GM12864 (cell line): ENCODE measurements at regions not wholly inside any gene's neighbourhood (a gene's known extent, or its start where the extent isn't known, plus 50 kb on each side); places are given as distances from the start of the nearest gene placed in this dataset.

Experiments used
- DNase-seq: peaks from one replicate; pipeline ENCODE4 v3.0.0-alpha.2; 2011; ENCODE audit warnings: low read depth
- H3K4me3 ChIP-seq: 2 replicates; pipeline ENCODE4 v1.5.1; 2011; ENCODE audit warnings: mild to moderate bottlenecking, low read depth, low read length, control low read depth
- TF ChIP-seq, protein P1 (sequence below): IDR thresholded peaks from 2 replicates; pipeline ENCODE4 v1.5.1; 2011; ENCODE audit warnings: low read depth, mild to moderate bottlenecking, moderate library complexity, low read length, control low read depth, inconsistent platforms; ENCODE audit errors: missing control alignments

GRCh38 chr13:74372511-74372910 lies 238.3 kb upstream of the KLF12 start:
- DNase-seq: no peak
- H3K4me3 ChIP-seq: no peak overlapping the region
- TF ChIP-seq, protein P1, sequence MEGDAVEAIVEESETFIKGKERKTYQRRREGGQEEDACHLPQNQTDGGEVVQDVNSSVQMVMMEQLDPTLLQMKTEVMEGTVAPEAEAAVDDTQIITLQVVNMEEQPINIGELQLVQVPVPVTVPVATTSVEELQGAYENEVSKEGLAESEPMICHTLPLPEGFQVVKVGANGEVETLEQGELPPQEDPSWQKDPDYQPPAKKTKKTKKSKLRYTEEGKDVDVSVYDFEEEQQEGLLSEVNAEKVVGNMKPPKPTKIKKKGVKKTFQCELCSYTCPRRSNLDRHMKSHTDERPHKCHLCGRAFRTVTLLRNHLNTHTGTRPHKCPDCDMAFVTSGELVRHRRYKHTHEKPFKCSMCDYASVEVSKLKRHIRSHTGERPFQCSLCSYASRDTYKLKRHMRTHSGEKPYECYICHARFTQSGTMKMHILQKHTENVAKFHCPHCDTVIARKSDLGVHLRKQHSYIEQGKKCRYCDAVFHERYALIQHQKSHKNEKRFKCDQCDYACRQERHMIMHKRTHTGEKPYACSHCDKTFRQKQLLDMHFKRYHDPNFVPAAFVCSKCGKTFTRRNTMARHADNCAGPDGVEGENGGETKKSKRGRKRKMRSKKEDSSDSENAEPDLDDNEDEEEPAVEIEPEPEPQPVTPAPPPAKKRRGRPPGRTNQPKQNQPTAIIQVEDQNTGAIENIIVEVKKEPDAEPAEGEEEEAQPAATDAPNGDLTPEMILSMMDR: no peak

DNA sequence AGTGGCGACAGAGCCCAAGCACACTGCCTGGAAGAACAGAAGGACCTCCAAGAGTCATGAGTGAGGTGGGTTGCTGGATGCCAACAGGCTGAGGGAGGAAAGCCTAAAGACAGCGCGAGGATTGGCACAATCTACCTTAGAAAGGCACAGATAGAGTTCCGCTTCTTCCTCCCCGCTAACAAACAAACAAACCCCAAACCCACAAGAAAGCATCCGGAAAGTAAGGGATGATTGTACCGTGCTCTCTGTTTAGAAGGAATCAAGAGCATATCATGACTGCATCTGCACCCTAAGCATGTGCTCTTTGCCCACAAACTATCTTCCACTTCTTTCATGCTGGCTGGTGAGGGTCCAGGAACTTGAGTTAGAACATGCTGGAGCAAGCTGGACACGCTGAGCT lies 233.0 kb upstream of the KLF12 start:
- no peak for DNase-seq
- H3K4me3 ChIP-seq: no peak overlapping the region
- TF ChIP-seq, protein P1: no peak

GRCh38 chr13:74361274-74361673 lies 227.1 kb upstream of the KLF12 start:
- no peak for DNase-seq
- TF ChIP-seq, protein P1: no peak
- no peak overlapping the region for H3K4me3 ChIP-seq

DNA sequence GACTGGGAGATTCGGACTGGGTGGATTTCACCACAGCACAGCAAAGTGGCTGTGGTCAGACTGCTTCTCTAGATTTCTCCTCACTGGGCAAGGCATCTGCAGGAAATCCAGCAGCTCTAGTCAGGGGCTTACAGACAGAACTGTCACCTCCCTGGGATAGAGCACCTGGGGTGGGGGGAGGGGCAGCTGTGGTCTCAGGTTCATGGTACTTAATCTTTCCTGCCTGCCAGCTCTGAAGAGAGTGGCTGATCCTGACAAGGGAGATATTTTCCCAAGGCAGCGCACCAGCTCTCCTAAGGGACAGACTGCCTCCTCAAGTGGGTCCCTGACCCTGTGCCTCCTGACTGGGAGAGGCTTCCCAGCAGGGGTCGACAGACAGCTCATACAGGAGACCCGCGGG lies 212.8 kb upstream of the KLF12 start:
- no peak for DNase-seq
- TF ChIP-seq, protein P1: no peak
- H3K4me3 ChIP-seq: no peak overlapping the region

DNA sequence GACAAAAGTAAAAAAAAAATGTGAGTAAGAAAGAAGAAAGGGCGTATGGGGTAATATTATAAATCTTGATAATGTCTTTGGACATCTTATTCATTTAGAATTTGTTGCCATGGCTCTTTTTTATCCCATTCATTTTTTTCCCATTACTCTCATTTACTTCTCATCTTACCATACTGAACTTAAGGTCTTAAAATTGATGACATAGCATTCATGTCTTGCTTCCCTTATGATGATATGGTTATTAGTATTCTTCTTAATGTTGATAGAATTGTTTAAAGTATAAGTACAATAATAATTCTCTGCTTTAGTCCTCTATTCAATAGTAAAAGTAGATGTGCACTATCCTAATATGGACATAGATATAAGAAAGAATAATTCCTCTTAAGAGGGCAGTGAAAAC lies 204.1 kb upstream of the KLF12 start:
- H3K4me3 ChIP-seq: no peak overlapping the region
- TF ChIP-seq, protein P1: no peak
- no peak for DNase-seq

- DNase-seq: no peak
- no peak overlapping the region for H3K4me3 ChIP-seq
- TF ChIP-seq, protein P1: no peak
These were observed 202.3 kb upstream of the KLF12 start for GRCh38 chr13:74336546-74336945.

DNA sequence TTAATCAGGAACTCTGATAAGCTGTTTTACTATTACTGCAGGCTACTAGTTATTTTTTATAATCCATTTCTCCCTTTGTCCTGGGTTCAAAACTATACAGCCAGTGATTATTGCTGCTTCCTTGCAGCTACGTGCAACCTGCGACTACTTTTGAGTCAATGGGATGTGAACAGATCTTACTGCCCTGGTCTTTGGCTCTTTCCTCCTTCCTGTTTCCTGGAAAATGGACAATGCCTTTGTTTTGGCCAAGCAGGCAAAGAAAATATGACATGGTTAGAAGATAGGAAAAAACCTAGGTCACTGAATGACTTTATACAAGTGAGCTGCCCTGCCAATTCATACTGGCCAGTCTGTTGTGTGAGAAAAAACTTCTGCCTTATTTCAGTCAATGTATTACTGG lies 201.2 kb upstream of the KLF12 start:
- no peak for DNase-seq
- TF ChIP-seq, protein P1: no peak
- no peak overlapping the region for H3K4me3 ChIP-seq
